PC-9 (cell line): ENCODE measurements at regions not wholly inside any gene's neighbourhood (a gene's known extent, or its start where the extent isn't known, plus 50 kb on each side); places are given as distances from the start of the nearest gene placed in this dataset.

Experiments used
- CTCF ChIP-seq: fragments of 200-600 bp; sonication (generic); conservative IDR thresholded peaks from 2 replicates; pipeline ENCODE4 v1.6.1; 2017; ENCODE audit warnings: mixed run types, antibody characterized with exemption, mild to moderate bottlenecking, moderate library complexity
- EZH2 ChIP-seq: fragments of 200-600 bp; sonication (generic); IDR thresholded peaks from 2 replicates; pipeline ENCODE4 v1.8.0; 2017; ENCODE audit warnings: antibody characterized with exemption, low read depth

- no peak for TF ChIP-seq CTCF
- no peak for TF ChIP-seq EZH2
These were observed 145.8 kb upstream of the SOX1 start for GRCh38 chr13:111920932-111921705.
